NCI-H526 treated with DMSO at 0.1 percent for 48 hours (cell line): ENCODE measurements at regions not wholly inside any gene's neighbourhood (a gene's known extent, or its start where the extent isn't known, plus 50 kb on each side); places are given as distances from the start of the nearest gene placed in this dataset.

Experiments used
- DNase-seq: peaks from one replicate; lab custom pipeline; 2025; lab: John Stamatoyannopoulos, UW

GRCh38 chr5:125604104-125604503, 819.1 kb upstream of the GRAMD2B start:
- no peak for DNase-seq

DNA sequence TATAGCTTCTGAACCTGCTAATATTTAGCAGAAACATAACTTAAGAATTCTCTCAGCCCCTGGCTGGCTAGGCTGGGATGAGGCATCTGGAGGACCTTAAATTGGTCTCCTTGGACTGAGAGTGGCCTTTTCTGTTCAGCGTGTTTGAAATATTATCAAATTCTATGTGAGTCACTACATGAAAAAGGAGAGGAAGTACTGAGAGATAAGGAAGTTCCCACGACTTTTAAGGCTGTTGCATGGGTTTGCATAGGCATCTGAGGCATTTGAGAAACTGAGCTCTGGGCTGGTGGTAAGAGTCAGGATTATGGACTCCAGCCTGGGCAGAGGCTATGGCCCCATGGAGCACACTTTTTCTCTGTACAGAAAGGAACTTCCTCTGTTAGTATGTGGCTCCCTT, 816.2 kb upstream of the GRAMD2B start:
- no peak for DNase-seq

- DNase-seq, result no peak
Observed at GRCh38 chr5:125609011-125609410, 814.2 kb upstream of the GRAMD2B start.

- DNase-seq, result no peak
Observed at GRCh38 chr5:125610892-125611291, 812.3 kb upstream of the GRAMD2B start.

- no peak for DNase-seq
Observed at GRCh38 chr5:125611541-125611940, 811.7 kb upstream of the GRAMD2B start.

GRCh38 chr5:125612181-125612721, 811.0 kb upstream of the GRAMD2B start:
- no peak for DNase-seq

- peak; percentile 69 for DNase-seq
Observed at GRCh38 chr5:125612776-125613175, 810.4 kb upstream of the GRAMD2B start.

GRCh38 chr5:125630237-125630636, 793.0 kb upstream of the GRAMD2B start:
- no peak for DNase-seq

DNA sequence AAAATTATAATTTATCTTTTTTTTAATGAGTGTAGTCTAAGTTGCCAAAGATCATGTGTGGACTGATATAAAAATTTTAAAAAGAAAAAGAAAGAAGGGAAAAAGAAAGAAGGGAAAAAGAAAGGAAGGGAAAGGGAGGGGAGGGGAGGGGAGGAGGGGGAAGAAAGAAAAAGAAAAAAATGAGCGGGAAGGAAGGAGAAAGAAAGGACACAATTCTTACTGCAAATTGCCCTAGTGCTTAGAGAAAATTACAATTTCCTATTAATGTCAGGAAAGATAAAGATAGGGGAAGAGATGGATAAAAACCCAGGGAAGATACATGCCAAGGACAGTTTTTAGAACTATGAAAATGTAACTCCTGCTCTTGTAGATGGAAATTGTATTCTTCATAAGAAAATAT, 789.7 kb upstream of the GRAMD2B start:
- DNase-seq, result no peak

DNA sequence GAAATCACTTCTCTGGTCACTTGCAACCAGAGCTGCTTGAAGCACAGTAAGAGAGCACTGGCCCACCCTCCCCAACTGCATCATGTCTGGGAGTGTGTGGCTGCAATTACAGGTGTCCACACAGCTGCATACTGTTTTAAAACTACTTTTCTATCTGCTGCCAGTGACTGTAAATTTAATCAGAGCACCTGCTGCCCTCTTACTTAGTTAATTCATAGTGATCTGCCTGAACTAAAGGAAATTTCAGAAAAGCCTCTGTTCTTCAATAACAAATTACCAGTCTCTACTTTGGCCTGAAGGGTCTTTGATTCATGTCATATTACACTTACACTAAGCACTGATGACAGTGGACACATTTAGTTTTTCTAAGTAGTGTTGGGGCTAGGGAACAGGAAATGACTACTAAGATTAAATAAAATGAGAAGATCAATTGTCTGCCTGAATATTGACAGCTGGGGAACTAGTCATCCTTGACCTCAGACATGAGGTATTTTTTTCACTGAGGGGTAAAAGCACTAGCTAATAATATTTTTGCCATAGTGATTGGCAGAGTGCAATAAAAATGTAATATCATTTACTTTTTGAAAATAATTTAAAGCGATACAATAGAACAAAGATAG, 788.9 kb upstream of the GRAMD2B start:
- DNase-seq, result no peak

GRCh38 chr5:125639858-125640257, 783.4 kb upstream of the GRAMD2B start:
- DNase-seq, result no peak

GRCh38 chr5:125652761-125653160, 770.4 kb upstream of the GRAMD2B start:
- DNase-seq, result no peak

- DNase-seq, result no peak
Observed at GRCh38 chr5:125654392-125654791, 768.8 kb upstream of the GRAMD2B start.

DNA sequence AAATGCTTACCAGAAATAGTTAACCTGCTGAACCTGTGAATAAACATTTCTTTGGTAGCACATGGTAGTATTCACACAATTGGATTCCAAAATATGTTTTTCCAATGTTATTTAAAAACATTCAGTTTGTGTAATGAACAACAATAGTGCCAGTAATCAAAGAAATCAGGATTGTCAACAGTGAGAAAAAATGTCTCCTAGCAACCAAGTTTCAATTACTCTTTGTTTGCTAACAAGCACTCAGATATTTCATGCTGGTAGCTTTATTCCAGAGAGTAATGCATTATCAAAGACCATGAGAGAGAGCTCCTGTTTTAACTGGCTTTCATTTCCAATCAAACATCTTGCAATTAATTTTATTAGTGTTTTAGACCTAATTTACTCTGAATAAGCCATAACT, 768.1 kb upstream of the GRAMD2B start:
- DNase-seq, result no peak

- DNase-seq, result peak; percentile 29
Observed at GRCh38 chr5:125657936-125658335, 765.3 kb upstream of the GRAMD2B start.

DNA sequence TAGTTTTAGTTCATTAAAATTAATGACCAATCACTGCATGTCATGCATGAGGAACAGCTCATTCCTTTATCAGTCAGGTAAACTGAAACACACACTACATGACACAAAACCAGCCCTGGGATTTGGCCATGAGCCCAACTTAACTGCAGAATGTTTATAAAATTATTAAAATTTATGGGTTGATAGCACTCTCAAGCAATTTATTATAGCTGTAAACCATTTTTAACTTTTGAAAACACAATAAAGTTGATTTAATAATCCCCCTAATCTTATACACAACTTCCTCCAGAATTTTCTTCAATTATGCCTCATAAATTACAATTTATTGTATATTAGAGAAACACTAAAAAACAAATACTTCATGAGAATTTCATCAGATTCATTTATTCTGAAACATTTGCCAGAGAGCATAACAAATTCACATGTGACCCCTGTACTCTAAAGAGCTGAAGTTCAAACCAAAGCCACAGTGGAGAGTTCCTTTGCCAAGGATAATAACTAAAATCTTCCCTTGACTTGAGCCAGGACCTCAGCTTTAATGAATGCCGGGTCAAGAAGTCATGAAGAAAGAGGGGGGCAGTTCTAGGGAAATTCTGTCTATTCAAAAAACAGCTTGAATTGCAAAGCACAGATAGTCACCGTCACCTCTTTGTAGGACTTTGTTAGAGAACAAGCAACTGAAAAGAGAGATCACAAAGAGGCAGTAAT, 763.7 kb upstream of the GRAMD2B start:
- no peak for DNase-seq

GRCh38 chr5:125660231-125660895, 762.8 kb upstream of the GRAMD2B start:
- no peak for DNase-seq

DNA sequence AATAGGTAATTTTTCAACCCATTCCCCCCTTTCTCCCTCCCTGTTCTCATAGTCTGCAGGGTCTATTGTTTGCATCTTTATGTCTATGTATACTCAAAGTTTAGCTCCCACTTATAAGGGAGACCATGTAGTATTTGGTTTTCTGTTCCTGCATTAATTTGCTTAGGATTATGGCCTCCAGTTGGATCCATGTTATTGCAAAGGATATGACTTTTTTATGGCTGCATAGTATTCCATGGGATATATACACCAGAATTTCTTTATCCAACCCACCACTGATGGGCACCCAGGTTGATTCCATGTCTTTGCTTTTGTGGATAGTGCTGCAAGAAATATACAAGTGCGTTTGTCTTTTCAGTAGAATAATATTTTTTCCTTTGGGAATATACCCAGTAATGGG, 761.6 kb upstream of the GRAMD2B start:
- no peak for DNase-seq

- no peak for DNase-seq
Observed at GRCh38 chr5:125668884-125669283, 754.3 kb upstream of the GRAMD2B start.

GRCh38 chr5:125673359-125673950, 749.8 kb upstream of the GRAMD2B start:
- no peak for DNase-seq

DNA sequence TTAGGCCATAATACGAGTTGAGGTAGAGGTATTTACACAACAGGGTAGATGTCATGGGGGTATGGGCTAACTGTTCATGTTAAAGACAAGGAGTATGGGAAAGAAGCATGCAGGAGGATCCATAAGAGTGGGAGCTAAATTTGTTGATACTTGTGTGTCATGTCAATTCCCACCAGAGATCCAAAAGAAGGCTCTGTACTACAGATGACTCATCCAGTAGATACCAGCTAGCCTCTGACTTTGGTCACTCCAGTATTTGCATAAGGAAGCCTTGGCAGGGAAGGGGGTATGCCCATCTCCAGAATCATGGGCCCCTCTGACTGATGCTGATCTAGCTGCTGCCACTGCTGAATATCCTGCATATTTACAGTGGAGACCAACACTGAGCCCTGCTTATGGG, 743.7 kb upstream of the GRAMD2B start:
- DNase-seq, result no peak

DNA sequence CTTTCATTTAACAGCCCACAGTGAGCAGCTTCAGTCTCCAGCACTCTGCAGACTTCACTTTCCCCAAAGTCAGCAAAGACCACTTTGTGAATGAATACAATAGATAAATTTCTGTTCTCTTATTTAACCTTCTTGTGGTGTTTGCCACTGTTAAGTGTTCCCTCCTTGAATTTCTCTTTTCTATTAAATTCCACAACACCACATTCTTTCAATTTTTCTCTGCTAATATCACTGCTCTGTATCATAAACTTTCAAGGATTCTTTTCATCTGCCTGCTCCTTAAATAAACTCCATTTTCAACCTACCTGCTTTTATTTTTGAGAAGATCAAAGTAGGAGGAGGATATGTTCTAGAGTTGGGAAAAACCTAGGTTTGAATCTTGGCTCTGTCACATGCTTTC, 739.5 kb upstream of the GRAMD2B start:
- DNase-seq, result no peak

DNA sequence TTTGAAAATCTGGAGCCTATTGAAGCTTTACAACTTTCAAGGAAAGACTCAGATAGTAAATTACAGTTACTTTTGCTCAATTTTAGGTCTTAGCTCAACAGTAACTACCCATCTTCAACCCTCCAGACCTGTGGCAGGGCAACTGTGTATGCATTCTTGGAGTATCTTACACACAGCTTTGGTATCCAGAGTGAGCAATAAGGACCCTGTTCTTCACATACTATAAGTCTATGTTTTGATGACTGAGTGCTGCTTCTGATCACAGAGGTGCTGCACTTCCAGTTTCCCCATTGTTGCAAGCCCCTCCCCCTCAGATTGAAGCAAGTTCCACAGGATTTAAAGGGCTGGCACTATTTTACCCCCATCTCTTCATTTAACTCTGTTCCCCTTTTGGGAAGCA, 737.4 kb upstream of the GRAMD2B start:
- no peak for DNase-seq
